Testis (tissue), 2 donors: ENCODE measurements at regions not wholly inside any gene's neighbourhood (a gene's known extent, or its start where the extent isn't known, plus 50 kb on each side); places are given as distances from the start of the nearest gene placed in this dataset.
"Not testable (repeated sequence)": the region's sequence is repeated elsewhere in the genome, so short reads cannot be mapped to it uniquely, and the experiment has no call there.

ENCODE experiments used
- CTCF ChIP-seq, 3 experiments: fragments of 450-650 bp in 2 of 3; fragments of 200-600 bp in 1 of 3; sonication (generic) in 1 of 3; IDR thresholded peaks; one replicate each; pipeline ENCODE4 v1.5.1; 2016 to 2019; ENCODE audit warnings: antibody characterized with exemption in 3 of 3, mild to moderate bottlenecking in 2 of 3, moderate library complexity in 1 of 3
- POLR2A ChIP-seq: fragments of 450-650 bp; IDR thresholded peaks from one replicate; pipeline ENCODE4 v1.6.1; 2017; ENCODE audit warnings: antibody characterized with exemption, mild to moderate bottlenecking, moderate library complexity

- not testable (repeated sequence) for TF ChIP-seq POLR2A; CTCF (IDR thresholded peaks at IDR 0.05)
Observed at GRCh38 chr3:162731961-162732360, 1235.4 kb downstream of the OTOL1 start.
